WI38 (cell line): ENCODE measurements at regions not wholly inside any gene's neighbourhood (a gene's known extent, or its start where the extent isn't known, plus 50 kb on each side); places are given as distances from the start of the nearest gene placed in this dataset.

Experiments used
- H3K4me3 ChIP-seq: 2 replicates; pipeline ENCODE4 v1.5.1; 2011; ENCODE audit warnings: low read depth, mild to moderate bottlenecking, control low read depth, low read length
- TF ChIP-seq, protein P1 (sequence below): IDR thresholded peaks from 2 replicates; pipeline ENCODE4 v1.5.1; 2012; ENCODE audit warnings: low read depth, mild to moderate bottlenecking, control low read depth, low read length

DNA sequence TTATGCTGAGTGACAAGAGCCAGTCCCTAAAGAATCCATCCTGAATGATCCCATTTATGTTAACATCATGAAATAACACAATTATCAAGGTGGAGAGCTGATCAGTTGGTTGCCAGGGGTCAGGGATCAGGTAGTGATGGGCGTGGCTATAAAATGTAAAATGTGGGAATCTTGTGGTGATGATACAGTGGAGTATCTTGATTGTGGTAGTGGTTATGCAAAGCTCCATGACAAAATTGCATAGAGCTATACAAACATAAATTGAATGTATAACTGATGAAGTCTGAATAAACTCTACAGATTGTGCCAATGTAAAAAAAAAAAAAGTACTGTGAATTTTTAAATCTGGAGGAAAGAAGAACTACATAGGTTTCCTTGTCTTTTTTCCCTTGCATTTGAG is 104.6 kb upstream of the SPATA31C2 start:
- H3K4me3 ChIP-seq = no peak overlapping the region
- TF ChIP-seq, protein P1, sequence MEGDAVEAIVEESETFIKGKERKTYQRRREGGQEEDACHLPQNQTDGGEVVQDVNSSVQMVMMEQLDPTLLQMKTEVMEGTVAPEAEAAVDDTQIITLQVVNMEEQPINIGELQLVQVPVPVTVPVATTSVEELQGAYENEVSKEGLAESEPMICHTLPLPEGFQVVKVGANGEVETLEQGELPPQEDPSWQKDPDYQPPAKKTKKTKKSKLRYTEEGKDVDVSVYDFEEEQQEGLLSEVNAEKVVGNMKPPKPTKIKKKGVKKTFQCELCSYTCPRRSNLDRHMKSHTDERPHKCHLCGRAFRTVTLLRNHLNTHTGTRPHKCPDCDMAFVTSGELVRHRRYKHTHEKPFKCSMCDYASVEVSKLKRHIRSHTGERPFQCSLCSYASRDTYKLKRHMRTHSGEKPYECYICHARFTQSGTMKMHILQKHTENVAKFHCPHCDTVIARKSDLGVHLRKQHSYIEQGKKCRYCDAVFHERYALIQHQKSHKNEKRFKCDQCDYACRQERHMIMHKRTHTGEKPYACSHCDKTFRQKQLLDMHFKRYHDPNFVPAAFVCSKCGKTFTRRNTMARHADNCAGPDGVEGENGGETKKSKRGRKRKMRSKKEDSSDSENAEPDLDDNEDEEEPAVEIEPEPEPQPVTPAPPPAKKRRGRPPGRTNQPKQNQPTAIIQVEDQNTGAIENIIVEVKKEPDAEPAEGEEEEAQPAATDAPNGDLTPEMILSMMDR = no peak

GRCh38 chr9:88237991-88238571 is 99.8 kb upstream of the SPATA31C2 start:
- H3K4me3 ChIP-seq = no peak overlapping the region
- TF ChIP-seq, protein P1 = no peak

GRCh38 chr9:88237479-88237961 is 99.2 kb upstream of the SPATA31C2 start:
- TF ChIP-seq, protein P1 = no peak
- H3K4me3 ChIP-seq = no peak overlapping the region

DNA sequence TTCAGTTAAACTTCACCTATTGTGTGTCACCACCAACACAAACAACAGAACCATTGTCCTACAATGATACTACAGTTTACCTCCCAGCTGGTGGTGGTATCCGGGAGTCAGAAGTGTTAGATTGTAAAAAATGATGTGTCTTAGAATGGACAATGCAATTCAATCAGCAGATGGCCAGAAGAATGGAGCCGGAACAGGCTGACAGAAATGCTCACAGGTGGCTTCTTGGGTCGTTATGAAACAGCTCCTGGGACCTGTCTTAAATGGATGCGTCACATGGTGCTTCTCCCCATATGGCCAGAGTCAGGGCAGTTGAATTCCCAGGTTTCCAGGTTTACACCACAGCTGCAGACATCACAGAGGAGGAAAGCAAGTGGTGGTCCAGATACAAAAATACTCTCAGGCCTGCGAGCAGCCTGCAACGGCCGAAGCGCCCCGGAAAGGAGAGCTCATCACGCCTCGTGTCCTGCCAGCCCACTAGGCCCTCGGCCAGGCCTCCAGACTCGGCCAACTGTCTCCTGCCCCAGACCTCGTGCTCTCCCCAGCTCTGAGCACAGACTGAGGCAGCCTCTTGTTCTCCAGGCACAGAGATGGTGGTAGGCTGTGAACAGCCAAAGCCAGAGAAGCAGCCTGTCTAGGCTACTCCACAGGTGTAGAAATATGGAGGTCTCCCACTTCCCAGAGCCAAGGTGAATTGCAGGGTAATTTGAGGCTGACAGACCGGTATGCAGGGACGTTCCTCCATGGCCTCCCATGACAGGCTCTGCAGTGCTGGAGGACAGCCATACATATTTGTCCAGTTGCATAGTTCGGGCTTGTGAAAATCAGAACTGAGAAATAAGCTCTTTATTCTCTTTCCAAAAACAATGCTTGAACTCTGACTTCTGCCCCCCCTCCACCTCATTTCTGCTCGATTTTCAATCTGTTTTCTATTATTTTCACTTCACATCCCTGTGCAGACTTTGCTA is 98.5 kb upstream of the SPATA31C2 start:
- H3K4me3 ChIP-seq = no peak overlapping the region
- TF ChIP-seq, protein P1 = no peak

- TF ChIP-seq, protein P1 = no peak
- no peak overlapping the region for H3K4me3 ChIP-seq
These were observed 97.3 kb upstream of the SPATA31C2 start for GRCh38 chr9:88235615-88236014.

GRCh38 chr9:88234114-88234513 is 95.8 kb upstream of the SPATA31C2 start:
- H3K4me3 ChIP-seq = no peak overlapping the region
- TF ChIP-seq, protein P1 = no peak

- no peak overlapping the region for H3K4me3 ChIP-seq
- TF ChIP-seq, protein P1 = no peak
These were observed 94.8 kb upstream of the SPATA31C2 start for GRCh38 chr9:88233091-88233490.
